HG02852 (cell line): ENCODE measurements at regions not wholly inside any gene's neighbourhood (a gene's known extent, or its start where the extent isn't known, plus 50 kb on each side); places are given as distances from the start of the nearest gene placed in this dataset.

Experiments used
- ATAC-seq: cut with Tn5 transposase; IDR thresholded peaks from one replicate; pipeline ENCODE4 v1.9.1; 2021; ENCODE audit warnings: mild to moderate bottlenecking, moderate library complexity; ENCODE audit not compliant: unreplicated experiment

DNA sequence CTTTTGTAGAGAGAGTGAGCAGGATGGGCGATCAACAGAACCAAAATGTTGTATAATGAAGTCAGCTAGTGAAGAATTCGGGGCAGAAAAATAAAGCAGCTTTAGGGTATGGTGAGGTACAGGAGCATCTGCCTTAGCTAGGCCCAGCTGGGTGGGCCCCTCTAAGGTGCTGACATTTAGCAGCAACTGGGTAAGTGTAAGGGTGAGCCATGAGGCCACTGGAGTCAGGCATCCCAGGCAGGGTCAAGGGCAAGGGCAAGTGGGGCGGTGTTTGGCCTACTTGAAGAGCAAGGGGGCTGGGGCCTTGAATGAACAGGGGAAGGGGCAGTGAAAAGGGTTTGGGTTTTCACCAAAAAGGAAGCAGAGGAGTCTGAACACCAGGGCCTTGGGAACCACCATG, 583.6 kb downstream of the BCL11B start:
- no peak for ATAC-seq

DNA sequence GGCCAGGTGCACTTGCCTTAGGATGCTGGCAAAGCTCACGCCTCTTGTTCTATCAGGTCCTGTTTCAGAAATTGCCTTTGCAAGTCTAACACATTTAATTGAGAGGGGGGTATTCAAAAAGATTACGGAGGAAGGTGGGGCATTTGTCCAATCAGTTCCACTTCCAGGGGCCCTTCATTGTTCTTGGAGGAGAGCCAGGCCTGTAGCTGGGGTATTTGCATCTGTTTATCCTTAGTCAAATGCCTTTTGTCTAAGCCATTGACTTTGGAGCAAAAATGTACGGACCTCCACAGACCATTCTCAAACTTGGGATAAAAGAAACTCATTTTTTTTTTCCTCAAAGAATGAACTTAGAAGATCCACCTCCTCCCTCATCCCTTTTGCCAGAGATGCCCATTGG, 582.0 kb downstream of the BCL11B start:
- ATAC-seq: no peak

DNA sequence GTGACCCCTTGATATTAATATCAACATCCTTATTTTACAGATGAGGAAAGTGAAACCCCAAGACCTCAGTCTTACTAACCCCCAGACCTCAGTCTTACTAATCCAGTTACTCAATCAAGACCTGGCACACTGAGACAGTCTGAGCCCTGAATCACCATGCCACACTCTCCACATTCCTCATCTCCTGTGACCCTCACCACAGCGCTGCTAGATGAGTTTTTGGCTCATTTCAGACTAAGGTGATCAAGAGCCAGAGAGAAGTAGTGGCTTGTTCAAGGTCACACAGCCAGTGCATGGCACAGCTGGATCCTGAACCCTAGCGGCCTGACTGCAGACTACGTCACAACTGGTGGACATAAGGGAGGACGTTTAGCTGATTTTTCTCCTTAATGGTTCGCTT, 579.2 kb downstream of the BCL11B start:
- ATAC-seq: no peak

DNA sequence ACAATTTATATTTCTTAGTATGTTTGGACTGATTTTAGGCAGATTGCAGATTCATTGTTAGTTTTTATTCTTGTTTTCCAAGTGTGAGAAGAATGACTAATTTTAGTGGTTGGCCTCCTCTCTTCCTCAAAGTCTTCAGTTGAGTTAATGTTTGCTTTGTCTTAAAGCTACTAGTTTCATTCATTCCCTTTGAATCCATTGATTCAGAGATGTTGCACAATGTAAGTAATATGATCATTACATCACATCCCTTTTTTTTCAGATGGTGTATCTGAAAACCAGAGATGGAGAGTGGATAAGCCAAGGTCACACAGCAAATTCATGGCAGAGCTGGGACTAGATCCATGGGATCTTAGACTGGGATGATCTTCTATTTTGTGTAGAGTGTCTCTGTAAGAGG, 577.5 kb downstream of the BCL11B start:
- ATAC-seq: no peak

DNA sequence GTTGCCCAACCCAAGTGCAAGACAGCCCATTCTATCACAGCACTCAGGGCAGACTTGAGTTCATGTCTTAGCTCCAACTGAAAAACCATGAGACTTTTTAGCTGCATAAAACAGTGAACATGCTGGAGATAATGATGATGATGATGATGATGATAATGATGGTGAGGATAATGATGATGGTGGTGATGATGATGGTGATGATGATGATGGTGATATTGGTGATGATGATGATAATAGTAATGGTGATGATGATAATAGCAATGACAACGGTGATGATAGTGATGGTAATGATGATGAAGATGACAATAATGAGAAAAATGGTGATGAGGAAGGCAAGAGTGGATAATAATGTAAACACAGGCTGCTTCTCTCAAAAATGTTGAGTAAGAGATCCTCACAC, 576.2 kb downstream of the BCL11B start:
- no peak for ATAC-seq

DNA sequence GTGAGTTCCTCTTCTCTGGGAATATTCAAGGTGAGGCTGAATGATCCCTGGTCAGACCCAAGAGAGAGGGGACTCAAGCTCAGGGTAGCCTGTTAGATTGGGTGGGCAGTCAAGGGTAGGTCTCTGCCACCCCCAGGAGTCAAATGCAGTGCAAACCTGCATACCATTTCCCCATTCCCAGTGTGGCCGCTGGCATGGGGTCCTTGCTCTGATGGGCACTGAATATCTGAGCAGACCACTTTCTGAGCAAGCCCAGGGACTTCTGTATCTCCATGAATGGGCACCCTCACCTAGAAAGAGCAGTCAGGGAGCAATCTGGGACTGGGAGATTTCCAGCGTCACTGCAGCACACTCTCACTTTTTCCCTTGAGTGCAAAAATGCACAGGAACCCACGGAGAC, 573.7 kb downstream of the BCL11B start:
- no peak for ATAC-seq

DNA sequence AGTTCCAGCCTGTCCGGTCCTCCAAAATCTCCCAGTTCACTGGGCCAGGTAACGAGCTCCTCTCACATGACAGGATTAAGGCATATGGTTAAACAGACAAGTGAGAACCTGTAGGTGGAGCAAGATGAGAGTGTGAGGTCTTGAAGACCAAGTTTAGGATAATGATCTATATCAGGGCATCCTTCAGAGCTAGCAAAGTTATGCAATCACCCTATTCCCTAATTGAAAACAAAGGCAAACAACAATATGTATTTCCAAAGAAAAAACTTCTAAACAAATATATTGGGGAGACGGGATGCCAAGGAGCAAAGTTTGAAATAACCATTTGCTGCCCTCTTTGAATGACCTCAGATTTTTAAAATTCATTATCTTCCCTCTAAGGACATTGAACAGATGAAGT, 571.2 kb downstream of the BCL11B start:
- ATAC-seq: no peak

DNA sequence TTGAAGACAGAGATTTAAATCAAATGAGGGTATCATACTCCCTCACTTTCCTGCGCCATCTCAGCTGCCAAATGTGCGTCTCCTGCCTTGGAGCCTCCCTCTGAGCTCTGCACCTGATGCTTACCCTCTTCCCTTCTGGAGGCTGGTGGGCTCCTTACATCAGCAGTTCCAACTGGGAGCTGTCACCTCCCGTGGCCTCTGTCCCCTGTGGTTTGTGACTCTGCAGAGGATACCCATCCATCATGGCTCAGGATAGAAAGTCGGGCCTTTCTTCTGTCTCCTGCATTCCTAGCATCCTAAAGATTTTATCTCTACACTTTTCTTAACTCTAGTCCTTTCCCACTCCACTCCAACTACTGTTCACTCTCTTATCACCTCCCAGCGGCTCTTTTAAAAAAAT, 570.6 kb downstream of the BCL11B start:
- ATAC-seq: no peak

DNA sequence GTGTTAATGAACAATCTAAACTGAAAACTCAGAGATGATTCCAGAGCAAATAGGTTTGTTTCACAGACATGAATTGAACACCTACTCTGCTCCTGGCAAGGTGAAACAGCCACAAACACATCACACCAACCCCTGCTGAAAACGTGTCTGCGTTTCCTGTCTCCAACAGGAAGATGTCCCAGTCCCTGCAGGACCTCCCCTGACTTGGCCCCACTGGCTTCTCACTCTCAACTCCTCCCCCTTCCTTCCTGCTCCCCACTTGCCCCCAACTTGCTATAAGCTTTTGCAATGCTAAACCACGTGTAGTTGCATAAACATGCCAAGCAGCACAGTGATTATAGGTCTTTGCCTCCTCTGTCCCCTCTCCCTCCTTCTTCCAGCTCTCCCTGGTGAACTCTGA, 567.6 kb downstream of the BCL11B start:
- no peak for ATAC-seq

DNA sequence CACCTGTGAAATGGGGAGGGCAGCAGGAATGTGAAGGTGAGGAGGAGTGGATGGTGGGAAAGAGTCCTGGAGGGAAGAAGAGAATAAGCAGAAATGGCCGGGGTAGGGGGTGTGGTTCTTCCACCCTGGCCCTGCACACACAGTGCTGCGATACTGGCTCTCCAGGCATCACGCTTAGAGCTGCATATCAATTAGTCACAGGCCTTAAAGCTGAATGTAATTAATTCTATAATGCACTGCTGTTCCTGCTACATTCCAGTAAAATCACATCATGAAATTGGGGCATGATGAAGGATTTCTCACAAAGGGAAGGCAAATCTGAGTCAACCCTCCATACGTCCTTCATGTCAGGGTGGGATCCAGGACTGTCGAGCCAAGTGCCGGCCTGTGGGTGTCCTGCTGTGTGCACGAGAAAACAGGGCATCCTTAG, 566.1 kb downstream of the BCL11B start:
- no peak for ATAC-seq

DNA sequence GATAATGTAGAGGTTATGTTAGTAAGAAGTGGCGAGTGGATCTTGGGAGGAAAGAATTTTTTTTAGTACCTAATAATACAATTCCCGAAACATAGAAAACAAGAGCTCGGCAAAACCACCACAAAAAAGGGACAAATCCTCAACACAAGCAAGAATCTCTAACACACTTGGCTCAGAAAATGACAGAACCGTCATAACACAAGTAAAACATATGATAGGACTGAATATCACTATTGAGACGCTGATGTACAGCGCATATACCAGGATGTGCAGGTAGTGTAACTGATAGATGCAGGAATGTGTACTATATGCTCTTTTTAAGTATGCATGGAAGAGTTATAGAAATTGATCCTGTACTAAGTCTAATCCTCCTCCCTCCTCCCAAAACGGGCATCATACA, 564.5 kb downstream of the BCL11B start:
- no peak for ATAC-seq

DNA sequence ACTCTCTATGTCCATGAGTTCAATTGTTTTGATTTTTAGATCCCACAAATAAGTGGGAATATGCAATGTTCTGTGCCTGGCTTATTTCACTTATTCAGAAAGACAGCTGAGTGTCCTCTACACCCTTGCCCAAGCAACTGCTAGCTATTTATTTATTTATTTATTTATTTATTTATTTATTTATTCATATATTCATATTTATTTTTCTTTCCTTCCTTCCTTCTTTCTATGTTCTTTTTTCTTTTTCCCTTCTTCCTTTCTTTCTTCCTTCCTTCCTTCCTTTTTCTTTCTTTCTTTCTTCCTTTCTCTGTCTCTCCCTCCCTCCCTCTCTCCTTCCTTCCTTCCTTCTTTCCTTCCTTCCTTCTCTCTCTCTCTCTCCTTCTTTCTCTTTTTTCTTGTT, 563.4 kb downstream of the BCL11B start:
- ATAC-seq: no peak

DNA sequence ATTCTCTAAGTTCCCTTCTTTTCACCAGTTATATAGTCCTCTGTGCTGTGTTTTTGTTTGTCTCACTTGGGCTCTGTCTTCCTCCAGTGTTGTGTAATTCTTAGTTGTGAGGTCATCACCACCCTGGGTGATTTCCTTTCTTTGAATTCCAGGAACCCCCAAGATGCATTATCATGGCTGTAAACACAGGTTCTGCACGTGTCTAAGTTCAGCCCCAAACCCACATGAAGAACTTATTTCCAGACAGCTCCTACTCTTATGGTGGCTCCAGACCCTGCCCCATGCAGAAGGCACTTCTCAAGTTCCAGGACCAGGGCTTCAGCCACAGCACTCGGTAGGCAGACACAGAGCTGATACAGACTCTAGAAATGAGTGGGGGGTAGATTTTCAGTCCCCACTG, 560.5 kb downstream of the BCL11B start:
- no peak for ATAC-seq

DNA sequence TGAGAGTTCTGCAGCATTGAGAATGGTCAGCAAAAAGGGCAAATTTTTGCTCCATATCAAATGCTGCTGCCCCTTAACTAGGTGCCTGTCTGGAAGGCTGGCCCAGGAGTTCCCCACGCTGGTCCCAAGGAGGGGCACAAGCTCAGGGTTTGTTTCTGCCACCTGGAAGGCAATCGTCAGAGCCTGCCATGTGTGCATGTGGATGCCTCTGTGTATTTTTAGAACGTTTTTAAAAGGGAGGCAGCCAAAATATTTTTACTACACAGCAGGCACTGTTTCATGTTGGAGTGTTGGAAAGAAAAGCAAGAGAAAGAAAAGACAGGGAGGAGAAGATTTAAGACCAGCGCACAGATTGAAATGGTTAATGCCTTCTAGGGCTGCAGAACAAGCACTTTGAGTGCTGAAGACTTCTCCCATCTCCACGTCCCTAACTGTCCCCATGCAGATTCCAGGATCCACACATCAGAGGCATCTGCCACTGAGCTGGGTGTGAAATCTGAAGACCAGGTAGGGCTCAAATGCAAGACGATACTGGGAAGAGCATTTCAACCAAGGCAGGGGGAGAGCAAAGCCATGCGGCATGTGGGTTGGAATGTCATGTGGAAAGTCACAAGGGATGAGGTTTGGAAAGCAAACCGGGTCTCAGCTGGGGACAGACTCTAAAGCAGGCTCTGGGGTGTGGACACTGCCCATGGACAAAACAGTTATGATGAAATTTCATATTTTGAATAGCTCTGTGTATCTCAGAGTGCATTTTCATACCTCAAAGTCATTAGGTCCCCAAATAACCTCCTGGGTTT, 557.2 kb downstream of the BCL11B start:
- ATAC-seq: no peak

DNA sequence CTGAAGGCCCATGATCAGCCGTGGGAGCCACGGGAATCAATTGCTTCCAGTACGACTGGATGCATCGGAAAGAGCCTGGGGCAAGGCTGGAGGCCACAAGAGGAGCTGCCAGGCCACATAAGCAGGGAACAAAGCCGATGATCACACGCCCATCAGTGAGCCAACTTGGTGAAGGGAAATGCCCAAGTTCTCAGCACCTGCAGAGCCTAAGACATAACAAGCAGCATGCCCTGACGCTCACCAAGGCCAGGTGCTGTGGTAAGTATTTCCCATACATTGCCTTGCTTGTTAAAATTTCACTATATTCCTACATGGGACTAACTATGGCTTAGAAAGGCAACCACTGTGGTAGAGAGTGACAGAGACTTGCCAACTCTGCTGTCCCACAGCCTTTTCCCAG, 555.9 kb downstream of the BCL11B start:
- no peak for ATAC-seq

DNA sequence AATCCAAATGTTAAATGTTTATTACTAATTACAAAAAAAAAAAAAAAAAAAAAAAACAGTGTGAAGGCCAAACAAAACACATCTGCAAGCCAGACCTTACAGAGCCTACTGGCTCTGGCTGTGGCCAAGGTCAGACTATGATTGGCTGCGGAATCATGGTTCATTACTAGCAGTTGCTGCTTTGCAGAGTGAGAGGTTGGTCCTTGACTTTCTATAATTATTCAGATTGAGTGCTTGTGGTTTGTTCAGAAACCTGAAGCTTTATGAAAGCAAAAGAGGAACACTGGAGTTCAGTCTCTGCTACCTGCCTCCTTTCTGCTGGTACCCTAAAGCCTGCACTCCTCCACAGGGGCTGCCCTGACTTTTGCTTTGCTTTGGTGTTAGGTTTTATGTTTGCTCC, 550.9 kb downstream of the BCL11B start:
- ATAC-seq: no peak

DNA sequence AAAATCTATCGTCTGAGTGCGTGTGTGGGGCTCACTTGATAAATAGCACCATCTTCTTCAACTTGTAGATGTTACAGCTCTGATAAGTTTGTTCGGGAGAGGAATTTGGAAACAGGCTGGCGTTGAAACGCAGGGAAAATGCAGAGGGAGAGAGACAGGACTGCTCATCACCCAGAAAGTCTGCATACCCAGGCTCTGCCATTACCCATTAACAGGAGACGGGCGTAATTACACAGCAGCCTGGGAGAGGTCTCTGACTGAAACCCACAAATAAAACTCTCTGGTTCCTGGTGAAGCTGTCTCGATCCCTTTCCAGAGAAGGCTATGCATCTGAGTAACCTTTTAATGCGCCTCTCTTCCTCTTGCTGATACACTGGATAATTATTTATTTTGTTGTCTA, 547.3 kb downstream of the BCL11B start:
- ATAC-seq: no peak

DNA sequence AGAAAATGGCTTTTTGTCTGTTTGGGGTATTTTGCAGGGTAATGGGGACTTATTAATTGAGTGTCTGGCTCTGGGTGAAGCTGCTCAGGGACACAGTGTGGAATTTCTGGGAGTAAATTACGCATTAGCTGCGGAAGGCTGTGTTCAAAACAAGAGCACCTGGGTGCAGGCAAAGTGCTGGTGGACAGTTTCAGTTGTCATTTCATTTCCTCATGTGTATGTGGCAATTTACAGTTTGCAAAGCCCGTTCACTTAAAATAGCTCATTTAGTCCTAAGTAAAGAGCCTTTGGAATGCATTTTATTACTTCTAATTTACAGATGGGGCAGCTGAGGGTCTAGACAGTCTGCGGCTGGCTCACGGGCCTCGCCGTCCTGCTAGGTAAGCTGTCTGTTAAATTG, 546.8 kb downstream of the BCL11B start:
- no peak for ATAC-seq

DNA sequence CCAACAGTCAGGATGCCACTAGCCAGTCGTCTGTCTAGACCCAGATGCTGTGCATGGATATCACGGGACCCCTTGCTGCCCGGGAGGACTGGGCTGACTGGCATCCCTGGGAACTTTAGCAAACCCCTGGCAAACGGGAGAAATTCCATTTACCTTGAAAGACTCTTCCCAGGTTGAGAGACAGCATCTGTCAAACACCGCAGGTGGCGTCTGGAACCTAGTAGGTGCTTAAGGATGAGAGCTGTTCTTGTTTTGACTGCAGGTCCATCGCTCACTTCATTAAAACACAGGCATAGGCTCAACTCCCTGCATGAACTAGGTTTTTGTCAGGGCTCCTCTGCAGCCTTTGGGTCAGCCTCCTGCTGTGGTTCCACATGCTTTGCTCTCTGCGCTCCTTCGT, 546.3 kb downstream of the BCL11B start:
- ATAC-seq: no peak

DNA sequence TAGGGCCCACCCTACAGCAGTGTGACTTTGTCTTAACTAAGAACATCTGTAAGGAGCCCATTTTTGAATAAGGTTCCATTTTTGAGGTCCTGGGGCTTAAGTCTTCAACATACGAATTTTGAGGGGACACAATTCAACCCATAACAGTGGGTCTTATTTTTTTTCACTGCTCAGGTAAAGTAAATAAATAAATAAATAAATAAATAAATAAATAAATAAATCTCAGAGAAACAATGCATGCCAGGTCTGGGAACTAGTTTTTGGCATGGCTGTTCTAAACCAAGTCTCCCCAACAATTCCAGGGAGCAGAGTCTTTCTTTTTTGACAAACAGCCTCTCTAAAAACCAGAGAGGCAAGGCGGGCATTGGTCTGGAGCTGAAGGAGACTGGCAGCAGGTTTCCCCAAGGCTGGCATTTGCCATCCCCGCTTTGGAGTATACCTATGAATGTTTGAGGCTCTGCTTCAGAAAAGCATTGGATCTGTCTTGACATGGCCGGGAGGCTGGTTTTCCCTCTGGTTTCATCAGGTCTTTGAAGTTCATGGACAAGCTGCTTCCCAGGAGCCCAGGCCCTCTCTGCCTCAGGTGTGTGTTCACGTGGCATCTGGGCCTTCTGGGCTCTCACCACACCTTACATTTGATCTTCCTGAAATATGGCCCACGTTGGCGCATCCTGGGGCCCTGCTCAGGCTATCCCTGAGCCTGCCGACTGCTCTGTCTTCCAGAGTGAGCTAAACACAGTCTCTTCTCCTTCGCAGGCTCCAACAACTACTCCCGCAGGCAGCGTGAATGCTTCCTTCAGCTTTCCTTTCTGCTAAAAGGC, 545.2 kb downstream of the BCL11B start:
- ATAC-seq: no peak

DNA sequence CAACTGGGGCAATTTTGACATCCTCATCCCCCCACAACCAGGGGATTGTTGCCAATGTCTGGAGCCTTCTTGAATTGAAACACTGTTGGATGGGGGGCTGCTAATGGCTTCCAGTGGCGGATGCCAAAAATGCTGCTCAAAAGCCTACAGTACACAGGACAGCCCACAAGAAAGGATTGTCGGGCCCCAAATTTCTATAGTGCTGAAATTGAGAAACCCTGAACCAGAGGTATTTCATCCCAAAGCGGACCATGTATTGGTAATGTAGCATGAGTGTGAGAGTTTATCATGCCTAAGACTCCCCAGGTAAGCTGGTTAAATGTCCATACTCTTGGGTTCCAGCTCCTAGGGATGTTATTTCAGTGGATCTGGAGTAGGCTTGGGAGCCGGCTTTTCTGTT, 544.0 kb downstream of the BCL11B start:
- no peak for ATAC-seq

DNA sequence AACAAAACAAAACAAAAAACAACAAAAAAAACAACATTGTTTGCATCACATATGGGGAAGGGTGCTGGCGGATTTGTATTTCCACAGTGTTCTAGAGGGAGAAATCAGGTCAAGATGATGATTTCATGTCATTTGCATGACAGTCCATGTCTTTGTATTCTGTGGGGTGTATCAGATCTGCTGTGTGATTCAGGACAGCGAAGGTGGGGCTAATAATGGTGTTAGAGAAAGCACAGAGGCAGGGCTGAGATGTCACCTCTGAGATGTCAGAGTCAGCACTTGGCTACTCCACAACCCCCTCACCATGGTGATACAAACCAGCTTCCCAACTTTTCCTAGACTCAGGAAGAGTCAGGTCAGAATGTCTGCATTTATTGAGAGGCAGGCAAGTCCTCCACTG, 543.2 kb downstream of the BCL11B start:
- no peak for ATAC-seq
